Stimulated activated CD8-positive, alpha-beta memory T cell treated with anti-CD3 and anti-CD28 coated beads, Interleukin-15, amount 100 ng/mL, for 48 hours (primary cell): ENCODE measurements at regions not wholly inside any gene's neighbourhood (a gene's known extent, or its start where the extent isn't known, plus 50 kb on each side); places are given as distances from the start of the nearest gene placed in this dataset.

ENCODE experiments used
- DNase-seq, 2 donors: peaks; one replicate each; pipeline ENCODE4 v3.0.0-alpha.2; 2020; ENCODE audit warnings: low read depth in 2 of 2

GRCh38 chr2:200725596-200725995 is 86.1 kb upstream of the BZW1 start:
- no peak for DNase-seq

- no peak for DNase-seq
Measured at GRCh38 chr2:200728630-200729029, 83.1 kb upstream of the BZW1 start.

- no peak for DNase-seq
Measured at GRCh38 chr2:200730302-200730701, 81.4 kb upstream of the BZW1 start.

DNA sequence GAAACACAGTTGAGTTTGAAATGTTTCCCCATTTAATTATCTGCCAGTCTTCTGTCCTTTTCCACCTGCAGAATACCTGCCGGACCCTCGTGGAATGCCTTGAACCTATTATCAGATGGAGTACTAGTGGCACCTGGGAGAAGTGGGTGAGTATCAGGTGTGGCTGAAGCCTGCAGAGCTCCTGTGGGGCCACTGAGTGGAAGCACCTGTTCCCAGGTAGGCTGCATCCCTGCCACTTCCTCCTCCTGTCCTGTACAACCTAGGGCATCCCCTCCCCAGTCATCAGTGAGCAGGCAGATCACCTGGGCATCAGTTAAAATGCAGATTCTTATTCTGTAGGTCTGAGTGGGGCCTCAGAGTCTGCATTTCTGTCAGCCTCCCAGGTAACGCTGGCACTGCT is 80.8 kb upstream of the BZW1 start:
- DNase-seq, result no peak

DNA sequence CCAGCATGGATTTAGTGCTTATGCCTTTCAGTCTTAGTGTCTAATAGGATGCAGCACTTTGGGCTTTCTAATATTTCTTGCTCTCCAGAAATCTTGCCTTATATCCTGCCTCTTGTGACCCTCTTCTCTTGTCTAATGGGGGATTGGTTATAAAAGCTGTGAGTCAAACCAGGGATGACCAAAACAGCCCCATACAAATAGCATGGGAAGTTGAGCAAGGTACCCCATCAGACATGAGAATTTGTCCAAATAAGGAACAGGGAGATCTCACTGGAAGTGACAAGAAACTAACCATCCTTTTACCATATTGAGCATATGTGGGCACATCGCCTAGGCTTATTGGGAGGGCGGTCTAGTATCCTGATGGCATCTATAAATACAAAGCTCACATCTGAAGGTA is 78.8 kb upstream of the BZW1 start:
- DNase-seq, result no peak

DNA sequence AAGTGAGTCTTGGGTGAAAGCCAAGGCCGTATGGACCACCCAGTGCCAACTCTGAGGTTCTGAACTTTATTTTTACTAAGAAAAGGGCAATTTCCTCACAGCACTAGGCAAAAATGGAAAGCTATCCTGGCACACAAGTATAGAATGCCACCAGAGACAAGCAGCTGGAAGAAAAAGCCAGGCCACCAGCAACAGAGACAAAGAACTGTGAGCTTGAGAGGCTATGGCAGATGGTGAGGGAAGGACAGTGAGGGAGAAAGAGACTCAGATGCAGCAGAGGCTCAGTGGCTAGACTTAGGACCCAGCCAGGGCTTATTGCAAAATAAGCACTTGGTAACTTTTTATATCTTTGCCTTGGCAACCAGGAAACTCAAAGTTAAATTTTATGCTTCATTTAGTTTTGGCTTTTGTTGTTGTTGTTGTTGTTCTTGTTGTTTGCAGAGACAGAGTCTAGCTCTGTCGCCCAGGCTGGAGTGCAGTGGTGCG is 78.0 kb upstream of the BZW1 start:
- no peak for DNase-seq

DNA sequence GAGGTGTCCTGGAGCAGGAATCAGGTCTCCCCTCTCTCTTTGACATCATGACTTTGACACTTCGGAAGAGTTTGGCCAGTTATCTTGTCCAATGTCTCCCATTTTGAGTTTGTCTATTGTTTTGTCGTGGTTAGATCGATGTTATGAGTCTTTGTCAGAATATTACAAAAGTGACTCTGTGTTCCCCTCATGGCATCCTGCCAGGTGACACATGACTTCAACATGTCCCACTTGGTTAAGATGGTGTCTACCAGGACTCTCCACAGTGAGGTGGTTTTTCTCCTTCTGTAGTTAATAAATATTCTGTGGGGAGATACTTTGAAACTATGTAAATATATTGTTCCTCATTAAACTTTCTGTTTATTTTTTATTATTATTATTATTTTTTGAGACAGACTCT is 76.6 kb upstream of the BZW1 start:
- peak in 1 of 2 donors; percentile 32 for DNase-seq

GRCh38 chr2:200736646-200737274 is 75.0 kb upstream of the BZW1 start:
- DNase-seq, result no peak

DNA sequence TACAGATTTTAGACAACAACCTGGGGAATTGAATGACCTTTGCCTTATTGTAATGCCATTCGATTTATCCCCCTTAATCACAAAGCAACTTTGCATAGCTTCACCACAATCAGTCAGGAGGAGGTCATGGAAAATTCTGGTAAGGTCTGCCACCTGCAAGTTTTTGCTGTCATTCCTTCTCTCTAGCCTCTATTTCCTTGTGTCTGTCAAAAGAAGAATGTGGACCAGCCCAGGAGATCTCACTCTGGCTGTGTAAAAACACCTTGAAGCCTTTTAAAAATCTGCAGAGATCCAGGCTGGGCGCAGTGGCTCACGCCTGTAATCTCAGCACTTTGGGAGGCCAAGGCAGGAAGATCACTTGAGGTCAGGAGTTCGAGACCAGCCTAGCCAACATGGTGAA is 74.1 kb upstream of the BZW1 start:
- DNase-seq, result no peak

GRCh38 chr2:200738590-200738989 is 73.1 kb upstream of the BZW1 start:
- no peak for DNase-seq

- DNase-seq, result no peak
Measured at GRCh38 chr2:200740907-200741306, 70.8 kb upstream of the BZW1 start.

- no peak for DNase-seq
Measured at GRCh38 chr2:200741468-200742202, 70.1 kb upstream of the BZW1 start.

GRCh38 chr2:200742426-200742825 is 69.3 kb upstream of the BZW1 start:
- DNase-seq, result no peak

DNA sequence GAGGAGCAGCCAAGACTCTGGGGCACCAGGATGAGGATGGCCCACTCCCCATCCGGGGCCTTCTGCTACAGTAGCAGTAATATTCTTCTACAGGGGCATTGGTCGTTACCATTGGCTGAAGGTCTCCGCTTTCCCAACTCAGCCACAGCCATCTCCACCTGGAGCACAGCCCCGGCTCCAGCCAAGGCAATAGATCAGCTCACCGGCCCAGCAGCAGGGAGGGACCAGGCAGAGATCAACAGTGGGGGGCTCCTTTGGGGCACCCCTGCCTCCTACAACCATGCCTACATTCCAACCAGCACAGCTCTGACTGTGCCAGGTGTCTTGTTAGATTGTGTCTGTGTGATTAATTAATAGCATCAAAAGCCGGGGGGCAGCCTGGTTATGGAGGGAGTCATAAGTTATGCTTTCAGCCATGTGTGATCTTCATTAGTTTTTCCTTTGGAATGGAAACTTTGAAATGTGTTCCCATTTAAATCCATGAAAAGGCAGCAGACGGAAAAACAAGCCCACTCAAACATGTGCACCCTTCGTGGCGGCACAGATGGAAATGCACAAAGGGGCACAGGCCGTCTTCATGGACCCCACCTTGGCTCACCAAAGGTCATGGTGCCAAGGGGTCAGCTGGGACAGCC is 68.6 kb upstream of the BZW1 start:
- DNase-seq, result no peak

DNA sequence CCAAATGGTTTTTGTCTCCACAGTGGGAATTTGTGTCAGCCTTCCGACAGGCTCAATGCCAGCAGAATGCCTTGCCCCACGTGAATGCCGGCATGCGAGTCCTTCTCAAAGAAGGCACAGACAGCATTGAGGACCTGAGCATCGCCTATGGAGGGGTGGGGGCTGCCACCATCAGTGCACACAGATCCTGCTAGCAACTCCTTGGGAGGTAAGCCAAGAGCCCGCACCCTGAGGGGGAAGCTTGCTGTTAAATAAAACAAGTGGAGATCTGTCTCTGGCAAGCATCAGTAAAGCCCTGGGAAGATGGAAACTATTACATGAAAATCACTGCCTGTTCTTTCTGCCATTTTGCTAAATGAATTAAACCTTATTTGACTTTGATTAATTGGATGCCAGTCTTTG is 67.5 kb upstream of the BZW1 start:
- no peak for DNase-seq

- no peak for DNase-seq
Measured at GRCh38 chr2:200746301-200746700, 65.4 kb upstream of the BZW1 start.

DNA sequence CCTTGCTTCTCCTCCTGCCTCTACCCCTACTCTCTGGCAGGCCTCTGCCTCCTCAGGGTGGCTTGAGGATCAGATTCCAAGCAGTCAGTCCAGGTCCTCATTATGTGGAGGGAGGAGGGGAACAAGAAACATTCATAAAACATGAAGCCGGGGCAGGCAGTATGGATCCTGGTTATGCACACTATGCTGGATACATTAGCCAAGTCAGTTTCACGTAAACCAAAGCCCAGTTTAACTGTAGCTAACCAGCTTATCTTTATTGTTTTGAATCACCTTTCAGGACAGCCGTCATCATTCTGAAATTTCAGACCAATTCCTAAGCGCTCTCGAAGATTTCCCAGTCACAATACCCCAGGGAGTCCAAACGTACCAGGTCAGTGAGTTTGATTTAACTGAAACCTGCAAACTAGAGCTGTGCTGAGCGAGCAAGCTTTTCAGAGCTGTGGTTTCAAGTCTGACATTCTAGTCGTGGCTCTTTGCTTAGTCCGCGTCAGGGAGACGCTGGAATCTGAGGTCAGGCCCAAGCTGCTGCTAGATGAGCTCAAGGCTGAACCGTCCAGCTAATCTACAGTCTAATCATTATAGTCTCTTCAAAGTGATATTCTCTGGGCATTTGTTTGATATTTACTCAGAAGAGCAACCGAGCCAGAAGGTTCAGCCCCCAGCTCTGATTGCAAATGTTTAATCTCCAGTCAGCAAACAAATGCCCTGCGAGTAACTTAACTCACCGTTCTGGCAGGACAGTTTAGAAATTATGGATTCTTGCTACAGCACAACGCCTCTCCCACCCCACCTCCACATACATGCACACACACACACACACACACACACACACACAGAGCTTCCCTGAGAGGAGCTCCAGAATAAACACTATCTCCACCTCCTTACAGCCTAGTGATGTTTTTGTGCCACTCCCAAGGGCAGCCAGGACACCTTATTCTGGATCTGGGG is 63.8 kb upstream of the BZW1 start:
- DNase-seq, result no peak

DNA sequence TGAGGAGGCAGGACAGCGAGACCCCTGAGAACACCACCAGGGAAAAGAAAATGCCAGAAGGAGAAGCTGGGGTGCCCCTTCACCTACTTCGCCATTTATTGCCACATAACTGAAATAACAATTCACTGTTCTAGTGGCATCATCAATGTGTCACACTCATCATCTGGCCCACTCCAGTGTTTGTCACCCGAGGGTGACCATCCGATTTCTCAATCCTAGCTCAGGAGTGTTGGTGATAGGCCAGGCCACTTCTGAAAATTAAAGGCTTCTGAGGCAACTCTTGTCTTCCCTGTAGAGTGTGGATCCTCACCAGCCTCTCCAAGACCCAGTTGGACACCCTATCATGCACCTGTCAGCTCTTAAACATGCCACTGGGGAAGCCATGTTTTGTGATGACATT is 62.9 kb upstream of the BZW1 start:
- DNase-seq, result no peak

DNA sequence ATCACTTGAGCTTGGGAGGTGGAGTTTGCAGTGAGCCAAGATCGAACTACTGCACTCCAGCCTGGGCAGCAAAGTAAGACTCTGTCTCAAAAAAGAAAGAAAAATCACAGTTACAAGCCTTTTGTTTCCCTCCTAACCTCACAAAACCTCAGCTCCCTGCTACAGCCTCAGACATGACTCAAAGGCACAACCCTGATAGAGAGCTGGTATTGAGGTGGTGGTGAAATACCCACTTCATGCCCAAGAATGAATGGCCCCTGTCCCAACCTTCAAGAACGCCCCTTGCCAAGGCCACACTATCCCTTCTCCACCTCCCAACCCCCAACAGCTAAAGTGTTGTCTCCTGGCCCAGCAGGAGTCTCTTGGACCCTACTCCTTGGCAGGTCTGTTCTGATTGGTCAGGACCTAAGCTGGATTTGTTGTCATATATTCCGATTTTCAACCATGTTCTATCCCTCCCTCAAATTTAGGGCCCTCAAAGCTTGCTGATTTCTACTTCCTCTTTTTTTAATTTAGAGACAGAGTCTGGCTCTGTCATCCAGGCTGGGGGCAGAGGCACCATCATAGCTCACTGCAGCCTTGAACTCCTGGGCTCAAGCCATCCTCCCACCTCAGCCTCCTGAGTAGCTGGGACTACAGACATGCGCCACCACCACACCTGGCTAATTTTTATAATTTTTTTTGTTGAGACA is 61.9 kb upstream of the BZW1 start:
- DNase-seq, result no peak

DNA sequence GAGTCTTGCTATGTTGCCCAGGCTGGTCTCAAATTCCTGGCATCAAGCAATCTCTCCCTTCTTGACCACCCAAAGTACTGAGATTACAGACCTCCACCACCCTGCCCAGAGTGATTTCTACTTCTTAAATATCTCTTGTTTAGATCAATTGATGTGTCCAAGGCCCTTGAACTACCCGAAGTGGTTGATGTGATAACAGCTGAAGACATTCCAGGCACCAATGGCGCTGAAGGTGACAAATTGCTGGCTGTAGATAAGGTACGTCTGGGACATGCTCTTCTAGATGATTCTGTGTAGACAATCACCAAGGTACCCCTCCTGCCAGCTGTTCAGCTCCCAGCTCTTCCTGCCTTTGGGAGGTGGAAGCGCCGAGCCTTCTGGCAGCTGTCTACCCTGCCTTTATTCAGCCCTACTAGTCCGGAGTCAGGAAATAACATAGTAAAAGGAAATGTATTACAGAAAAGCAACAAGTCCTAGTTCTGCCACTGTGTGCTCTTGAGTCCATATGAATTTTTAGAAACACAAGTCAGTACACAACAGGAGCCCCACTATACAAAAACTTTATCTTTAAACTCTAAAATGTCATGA is 61.3 kb upstream of the BZW1 start:
- no peak for DNase-seq

DNA sequence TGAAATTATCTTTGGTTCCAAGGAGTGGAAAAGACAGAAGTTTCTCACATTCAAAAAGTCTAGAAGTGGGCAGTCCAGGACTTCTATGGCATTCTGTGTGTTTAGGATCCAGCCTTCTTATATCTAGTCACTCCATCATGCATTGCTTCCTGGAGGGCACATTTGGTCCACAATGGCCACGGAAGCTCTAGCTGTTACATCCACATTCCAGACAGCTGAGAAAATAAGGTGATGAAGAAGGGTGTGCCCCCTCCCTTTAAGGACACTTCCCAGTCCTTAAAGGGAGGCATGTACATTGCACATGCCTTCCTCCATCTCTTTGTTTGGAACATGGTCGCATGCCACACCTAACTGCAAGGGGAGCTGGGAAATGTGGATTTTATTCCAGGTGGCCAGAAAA is 59.9 kb upstream of the BZW1 start:
- no peak for DNase-seq
